GM12801 (cell line): ENCODE measurements at regions not wholly inside any gene's neighbourhood (a gene's known extent, or its start where the extent isn't known, plus 50 kb on each side); places are given as distances from the start of the nearest gene placed in this dataset.

Source experiments
- CTCF ChIP-seq: IDR thresholded peaks from one replicate; pipeline ENCODE4 v1.5.1; 2011; ENCODE audit warnings: control low read depth; ENCODE audit not compliant: insufficient read length; ENCODE audit errors: extremely low read depth

GRCh38 chr5:156019130-156019529 is 307.8 kb upstream of the SGCD start:
- no peak for TF ChIP-seq CTCF

GRCh38 chr5:156019571-156020180 is 307.3 kb upstream of the SGCD start:
- no peak for TF ChIP-seq CTCF

- no peak for TF ChIP-seq CTCF
Measured at GRCh38 chr5:156020647-156021046, 306.3 kb upstream of the SGCD start.

GRCh38 chr5:156021866-156022265 is 305.1 kb upstream of the SGCD start:
- no peak for TF ChIP-seq CTCF

GRCh38 chr5:156025656-156026055 is 301.3 kb upstream of the SGCD start:
- no peak for TF ChIP-seq CTCF

- TF ChIP-seq CTCF, result no peak
Measured at GRCh38 chr5:156031181-156031580, 295.8 kb upstream of the SGCD start.

- TF ChIP-seq CTCF, result no peak
Measured at GRCh38 chr5:156036640-156037039, 290.3 kb upstream of the SGCD start.
